Neuron (in vitro differentiated cells): ENCODE measurements at regions not wholly inside any gene's neighbourhood (a gene's known extent, or its start where the extent isn't known, plus 50 kb on each side); places are given as distances from the start of the nearest gene placed in this dataset.
A peak's percentile ranks its signal among the peaks of the same experiment; 100 is the strongest.

Source experiments
- H2AFZ ChIP-seq: one replicate; pipeline ENCODE4 v1.6.1; 2013; ENCODE audit warnings: low read depth, mild to moderate bottlenecking, inconsistent platforms, low read length, moderate library complexity
- H3K27me3 ChIP-seq: one replicate; pipeline ENCODE4 v1.6.1; 2013; ENCODE audit warnings: low read length; ENCODE audit not compliant: insufficient read depth
- H3K36me3 ChIP-seq: one replicate; pipeline ENCODE4 v1.6.1; 2013; ENCODE audit warnings: low read length; ENCODE audit not compliant: insufficient read depth
- H3K4me1 ChIP-seq: one replicate; pipeline ENCODE4 v1.6.1; 2013; ENCODE audit warnings: low read length; ENCODE audit not compliant: insufficient read depth
- H3K4me3 ChIP-seq: 2 replicates; pipeline ENCODE4 v1.5.1; 2013; ENCODE audit warnings: mild to moderate bottlenecking, low read length, moderate library complexity
- H3K9me3 ChIP-seq: one replicate; pipeline ENCODE4 v1.6.1; 2013; ENCODE audit warnings: low read length

DNA sequence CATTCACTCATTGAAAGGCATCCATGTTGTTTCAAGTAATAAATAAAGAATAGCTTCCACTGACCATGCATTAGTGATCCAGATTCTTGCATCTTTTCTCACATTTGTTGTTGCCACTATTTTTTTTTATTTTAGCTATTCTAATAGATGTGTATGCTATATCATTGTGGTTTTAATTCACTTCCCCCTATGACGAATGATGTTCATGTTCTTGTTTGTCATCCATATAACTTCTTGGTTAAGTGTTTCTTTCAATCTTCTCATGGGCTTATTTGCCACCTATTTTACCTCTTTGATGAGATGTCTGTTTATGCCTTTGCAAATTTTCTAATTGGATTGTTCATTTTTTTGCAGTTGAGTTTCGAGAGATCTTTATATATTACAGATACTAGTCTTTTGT is 681.2 kb downstream of the HDGFL1 start:
- Histone ChIP-seq H3K36me3 (no peaks in the 10 kb centered on the region), H3K4me1 (no peaks in the 10 kb centered on the region), H3K9me3 (no peaks in the 10 kb centered on the region), H3K27me3 (no peaks in the 10 kb centered on the region), H3K4me3 (no peak overlapping the region), H2AFZ (no peak overlapping the region)

- Histone ChIP-seq H3K4me3 (no peak overlapping the region), H3K27me3 (no peaks in the 10 kb centered on the region), H3K4me1 (no peaks in the 10 kb centered on the region), H2AFZ (no peak overlapping the region), H3K36me3 (no peaks in the 10 kb centered on the region), H3K9me3 (peaks cover 5% of the 10 kb centered on the region)
These were observed 693.5 kb downstream of the HDGFL1 start for GRCh38 chr6:23262864-23263263.

DNA sequence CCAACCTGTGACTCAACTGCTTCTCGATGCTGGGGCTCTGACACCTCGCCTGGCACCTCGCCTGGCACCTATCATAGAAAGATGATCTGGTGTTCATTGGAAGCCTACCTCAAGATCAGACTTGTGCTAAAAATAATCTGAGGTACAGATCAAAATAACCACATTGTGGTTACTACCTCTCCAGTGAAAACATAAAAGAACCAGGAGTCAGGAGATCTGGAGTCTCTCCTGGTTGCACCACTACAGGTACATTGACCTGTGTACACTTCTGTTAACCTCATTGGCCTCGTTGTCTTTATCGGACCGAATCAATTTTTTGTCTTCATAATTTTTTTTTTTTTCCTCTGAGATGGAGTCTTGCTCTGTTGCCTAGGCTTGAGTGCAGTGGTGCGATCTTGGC is 695.9 kb downstream of the HDGFL1 start:
- Histone ChIP-seq H2AFZ (no peak overlapping the region), H3K36me3 (no peaks in the 10 kb centered on the region), H3K4me3 (no peak overlapping the region), H3K4me1 (no peaks in the 10 kb centered on the region), H3K9me3 (no peaks in the 10 kb centered on the region), H3K27me3 (no peaks in the 10 kb centered on the region)

GRCh38 chr6:23266536-23266935 is 697.2 kb downstream of the HDGFL1 start:
- Histone ChIP-seq H3K4me3 (no peak overlapping the region), H3K9me3 (no peaks in the 10 kb centered on the region), H2AFZ (no peak overlapping the region), H3K27me3 (no peaks in the 10 kb centered on the region), H3K4me1 (no peaks in the 10 kb centered on the region), H3K36me3 (no peaks in the 10 kb centered on the region)

DNA sequence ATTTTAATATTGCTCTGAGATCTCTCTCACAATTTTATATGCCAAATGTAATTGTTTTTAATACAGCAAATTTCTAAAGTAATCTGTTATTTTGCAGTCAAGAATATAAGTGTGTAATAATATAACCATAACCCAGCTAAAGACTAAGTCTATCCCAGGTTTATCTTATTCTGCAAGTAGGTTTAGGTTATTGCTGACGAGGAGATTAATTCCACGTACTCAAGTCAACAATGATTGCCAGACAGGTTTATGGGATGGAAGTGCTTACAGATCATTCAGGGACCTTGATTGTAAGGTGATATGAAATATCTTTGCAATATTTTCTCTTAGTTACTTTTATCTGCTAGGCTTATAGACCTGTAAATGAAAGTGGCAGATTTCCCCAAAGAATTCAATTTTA is 698.3 kb downstream of the HDGFL1 start:
- H3K4me1 ChIP-seq = no peaks in the 10 kb centered on the region
- H2AFZ ChIP-seq = no peak overlapping the region
- H3K36me3 ChIP-seq = no peaks in the 10 kb centered on the region
- no peaks in the 10 kb centered on the region for H3K9me3 ChIP-seq
- H3K27me3 ChIP-seq = no peaks in the 10 kb centered on the region
- H3K4me3 ChIP-seq = no peak overlapping the region

- H3K36me3 ChIP-seq = no peaks in the 10 kb centered on the region
- no peaks in the 10 kb centered on the region for H3K9me3 ChIP-seq
- H3K4me1 ChIP-seq = no peaks in the 10 kb centered on the region
- no peaks in the 10 kb centered on the region for H3K27me3 ChIP-seq
- H2AFZ ChIP-seq = no peak overlapping the region
- no peak overlapping the region for H3K4me3 ChIP-seq
These were observed 699.0 kb downstream of the HDGFL1 start for GRCh38 chr6:23268348-23268747.

- H3K9me3 ChIP-seq = no peaks in the 10 kb centered on the region
- H3K36me3 ChIP-seq = no peaks in the 10 kb centered on the region
- H3K4me3 ChIP-seq = no peak overlapping the region
These were observed 700.1 kb downstream of the HDGFL1 start for GRCh38 chr6:23269436-23269835.

DNA sequence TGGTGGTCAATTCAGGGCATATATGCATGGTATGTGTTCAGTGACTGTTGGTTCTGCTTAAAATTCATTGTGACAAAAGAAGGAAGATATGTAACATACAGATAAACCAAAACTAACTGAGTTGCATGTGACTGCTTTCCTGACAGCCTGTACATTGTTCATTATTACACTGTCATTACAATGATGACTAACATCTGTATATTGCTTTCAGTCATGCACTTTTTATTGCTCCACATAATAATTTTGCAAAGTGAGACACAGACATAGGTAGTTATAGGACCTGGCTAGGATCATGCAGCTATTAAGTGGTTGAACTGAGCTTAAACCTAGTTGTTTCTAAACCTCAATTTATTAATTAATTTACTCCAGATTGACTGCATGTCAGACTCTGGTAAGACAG is 703.2 kb downstream of the HDGFL1 start:
- H3K36me3 ChIP-seq = no peaks in the 10 kb centered on the region
- peaks cover 4% of the 10 kb centered on the region for H3K4me1 ChIP-seq
- H3K27me3 ChIP-seq = no peaks in the 10 kb centered on the region
- H2AFZ ChIP-seq = no peak overlapping the region
- no peak overlapping the region for H3K4me3 ChIP-seq
- no peaks in the 10 kb centered on the region for H3K9me3 ChIP-seq

More at GRCh38 chr6:23269436-23269835, 700.1 kb downstream of the HDGFL1 start:
- no peaks in the 10 kb centered on the region for H3K4me1 ChIP-seq
- no peak overlapping the region for H2AFZ ChIP-seq
- H3K27me3 ChIP-seq = no peaks in the 10 kb centered on the region

- Histone ChIP-seq H3K9me3 (no peaks in the 10 kb centered on the region), H3K27me3 (no peaks in the 10 kb centered on the region), H3K4me3 (no peak overlapping the region), H3K4me1 (peaks cover 26% of the 10 kb centered on the region), H3K36me3 (no peaks in the 10 kb centered on the region), H2AFZ (no peak overlapping the region)
These were observed 708.3 kb downstream of the HDGFL1 start for GRCh38 chr6:23277521-23278179.

- Histone ChIP-seq H3K4me1 (peaks cover 26% of the 10 kb centered on the region), H3K36me3 (no peaks in the 10 kb centered on the region), H2AFZ (no peak overlapping the region), H3K27me3 (no peaks in the 10 kb centered on the region), H3K9me3 (no peaks in the 10 kb centered on the region), H3K4me3 (no peak overlapping the region)
These were observed 708.8 kb downstream of the HDGFL1 start for GRCh38 chr6:23278180-23278532.

GRCh38 chr6:23280437-23280836 is 711.1 kb downstream of the HDGFL1 start:
- Histone ChIP-seq H3K4me1 (peaks cover 26% of the 10 kb centered on the region), H3K9me3 (no peaks in the 10 kb centered on the region), H3K36me3 (no peaks in the 10 kb centered on the region), H3K27me3 (no peaks in the 10 kb centered on the region), H2AFZ (no peak overlapping the region), H3K4me3 (no peak overlapping the region)

DNA sequence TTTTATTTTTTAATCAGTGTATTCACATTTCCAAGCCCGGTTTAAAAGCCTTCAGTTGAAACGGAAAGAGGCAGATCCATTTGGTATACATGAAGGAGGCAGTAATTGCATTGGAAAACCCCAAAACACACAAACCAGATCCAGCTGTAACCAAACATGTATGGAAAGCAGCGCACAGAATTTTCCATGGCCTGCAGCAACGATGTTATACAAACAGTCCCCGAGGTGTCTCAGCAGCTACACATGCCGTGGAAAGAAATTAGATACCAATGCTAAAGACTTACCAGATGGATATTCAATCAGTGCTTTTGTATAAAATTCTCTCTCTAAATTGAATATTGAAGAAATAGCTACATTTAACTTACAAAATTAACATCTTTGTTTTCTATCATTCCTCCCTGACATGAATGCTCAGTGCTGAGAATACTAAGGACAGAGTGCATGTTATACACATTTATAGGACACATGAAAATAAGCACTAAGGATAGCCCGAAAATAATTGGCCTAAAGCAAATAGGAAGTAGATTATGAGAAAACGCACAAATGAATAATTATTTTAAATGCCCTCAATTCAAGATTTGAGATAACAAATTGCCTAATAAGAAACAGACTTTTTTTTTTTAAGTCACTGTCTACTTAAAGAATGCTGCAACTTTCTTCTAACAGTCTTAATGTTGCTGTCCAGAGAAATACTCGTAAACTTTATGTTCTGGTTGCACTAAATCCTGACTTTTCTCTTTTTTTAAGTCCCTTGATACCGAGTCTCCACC is 713.1 kb downstream of the HDGFL1 start:
- H3K27me3 ChIP-seq = no peaks in the 10 kb centered on the region
- no peak overlapping the region for H3K4me3 ChIP-seq
- no peaks in the 10 kb centered on the region for H3K36me3 ChIP-seq
- peak overlapping the region; percentile 63 for H2AFZ ChIP-seq
- H3K9me3 ChIP-seq = no peaks in the 10 kb centered on the region
- peaks cover 23% of the 10 kb centered on the region for H3K4me1 ChIP-seq

- Histone ChIP-seq H2AFZ (no peak overlapping the region), H3K27me3 (no peaks in the 10 kb centered on the region), H3K4me3 (no peak overlapping the region), H3K36me3 (no peaks in the 10 kb centered on the region), H3K9me3 (no peaks in the 10 kb centered on the region), H3K4me1 (no peaks in the 10 kb centered on the region)
These were observed 724.3 kb downstream of the HDGFL1 start for GRCh38 chr6:23293653-23294052.

DNA sequence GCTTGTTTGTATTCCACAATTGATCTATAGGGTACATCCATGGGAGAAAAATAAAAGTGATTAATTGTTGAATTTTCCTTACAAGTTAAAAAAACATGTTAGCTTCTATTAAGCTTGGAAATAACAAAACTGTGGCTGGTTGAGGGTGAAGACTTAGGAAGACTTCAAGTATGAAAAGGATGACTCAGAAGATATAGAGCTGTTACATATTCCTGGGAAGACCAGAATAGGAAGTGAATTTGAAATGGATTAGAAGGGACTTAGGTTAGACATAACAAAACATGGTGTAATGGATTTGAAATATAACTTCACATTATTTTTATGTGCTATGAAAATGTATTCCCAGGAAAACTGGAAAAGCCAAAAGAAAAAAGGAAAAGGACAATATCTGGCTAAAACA is 732.2 kb downstream of the HDGFL1 start:
- Histone ChIP-seq H3K4me3 (no peak overlapping the region), H3K36me3 (no peaks in the 10 kb centered on the region), H2AFZ (no peak overlapping the region), H3K9me3 (peaks cover 5% of the 10 kb centered on the region), H3K27me3 (no peaks in the 10 kb centered on the region), H3K4me1 (peaks cover 3% of the 10 kb centered on the region)
